ENCODE measurements at regions not wholly inside any gene's neighbourhood (a gene's known extent, or its start where the extent isn't known, plus 50 kb on each side); places are given as distances from the start of the nearest gene placed in this dataset.

- TF ChIP-seq CTCF (IDR thresholded peaks at IDR 0.05) = no peak
- Mint-ChIP-seq H3K4me1 (no peaks in the 10 kb centered on the region), H3K27ac (no peak overlapping the region), H3K27me3 (no peaks in the 10 kb centered on the region), H3K9me3 (peaks cover 12% of the 10 kb centered on the region), H3K36me3 (ENCODE audit: low read depth) (no peaks in the 10 kb centered on the region), H3K4me3 (no peak overlapping the region)
- POLR2A ChIA-PET = no interaction called here
- CTCF ChIA-PET = no interaction called here
- DNase-seq (no peak), ATAC-seq (ENCODE audit: low read depth) (no peak)
- intact Hi-C loops (cut with micrococcal nuclease) = no loop called here
These were observed 802.5 kb upstream of the DPPA4 start for GRCh38 chr3:110139821-110140220.

GRCh38 chr3:110149763-110150162 lies 812.4 kb upstream of the DPPA4 start:
- Mint-ChIP-seq H3K4me3 (no peak overlapping the region), H3K27me3 (no peaks in the 10 kb centered on the region), H3K27ac (no peak overlapping the region), H3K36me3 (ENCODE audit: low read depth) (no peaks in the 10 kb centered on the region), H3K9me3 (peaks cover 2% of the 10 kb centered on the region), H3K4me1 (no peaks in the 10 kb centered on the region)
- intact Hi-C loops (cut with micrococcal nuclease) = no loop called here
- CTCF ChIA-PET = no interaction called here
- POLR2A ChIA-PET = no interaction called here
- no peak for TF ChIP-seq CTCF (IDR thresholded peaks at IDR 0.05)
- ATAC-seq (ENCODE audit: low read depth) (no peak), DNase-seq (no peak)

- Mint-ChIP-seq H3K36me3 (ENCODE audit: low read depth) (no peaks in the 10 kb centered on the region), H3K27ac (no peak overlapping the region), H3K27me3 (no peaks in the 10 kb centered on the region), H3K4me3 (no peak overlapping the region), H3K9me3 (no peaks in the 10 kb centered on the region), H3K4me1 (no peaks in the 10 kb centered on the region)
- ChIA-PET CTCF (no interaction called here), POLR2A (no interaction called here)
- DNase-seq (no peak), ATAC-seq (ENCODE audit: low read depth) (no peak)
- no peak for TF ChIP-seq CTCF (IDR thresholded peaks at IDR 0.05)
- intact Hi-C loops (cut with micrococcal nuclease) = no loop called here
These were observed 819.9 kb upstream of the DPPA4 start for GRCh38 chr3:110157221-110157620.

GRCh38 chr3:110164632-110165369 lies 827.5 kb upstream of the DPPA4 start:
- Mint-ChIP-seq H3K27ac (no peak overlapping the region), H3K4me1 (no peaks in the 10 kb centered on the region), H3K27me3 (no peaks in the 10 kb centered on the region), H3K36me3 (ENCODE audit: low read depth) (no peaks in the 10 kb centered on the region), H3K9me3 (no peaks in the 10 kb centered on the region), H3K4me3 (no peak overlapping the region)
- ChIA-PET POLR2A (no interaction called here), CTCF (no interaction called here)
- ATAC-seq (ENCODE audit: low read depth) (no peak), DNase-seq (no peak)
- no peak for TF ChIP-seq CTCF (IDR thresholded peaks at IDR 0.05)
- intact Hi-C loops (cut with micrococcal nuclease) = no loop called here

- TF ChIP-seq CTCF (IDR thresholded peaks at IDR 0.05) = no peak
- ChIA-PET POLR2A (no interaction called here), CTCF (no interaction called here)
- Mint-ChIP-seq H3K27ac (no peak overlapping the region), H3K4me3 (no peak overlapping the region), H3K4me1 (no peaks in the 10 kb centered on the region), H3K27me3 (no peaks in the 10 kb centered on the region), H3K9me3 (no peaks in the 10 kb centered on the region), H3K36me3 (ENCODE audit: low read depth) (no peaks in the 10 kb centered on the region)
- DNase-seq (no peak), ATAC-seq (ENCODE audit: low read depth) (no peak)
- intact Hi-C loops (cut with micrococcal nuclease) = no loop called here
These were observed 828.0 kb upstream of the DPPA4 start for GRCh38 chr3:110165370-110165743.

Measured in activated B cell treated with CpG ODN at 0.5 μM for 24 hours (primary cell).